G401.6 (cell line): ENCODE measurements at regions not wholly inside any gene's neighbourhood (a gene's known extent, or its start where the extent isn't known, plus 50 kb on each side); places are given as distances from the start of the nearest gene placed in this dataset.
"Not testable (repeated sequence)": the region's sequence is repeated elsewhere in the genome, so short reads cannot be mapped to it uniquely, and the experiment has no call there.

Source experiments
- FAIRE-seq: peaks from 2 replicates; lab custom pipeline; 2012; peaks lifted over from hg19 to GRCh38; lab: Jason Lieb, UNC

- FAIRE-seq: not testable (repeated sequence)
Observed at GRCh38 chr15:30842798-30843472, 60.8 kb upstream of the FAN1 start.

GRCh38 chr15:30845536-30845935, 58.2 kb upstream of the FAN1 start:
- FAIRE-seq: not testable (repeated sequence)
